Mucosa of descending colon (tissue), 3 donors: ENCODE measurements at regions not wholly inside any gene's neighbourhood (a gene's known extent, or its start where the extent isn't known, plus 50 kb on each side); places are given as distances from the start of the nearest gene placed in this dataset.

ENCODE experiments used
- ATAC-seq: fragments of 200-7000 bp; cut with Tn5 transposase; one replicate; pipeline ENCODE4 v1.9.1; 2020; ENCODE audit warnings: mild to moderate bottlenecking, moderate library complexity
- DNase-seq, 3 donors: peaks; one replicate each; pipeline ENCODE4 v3.0.0-alpha.2; 2020
- H3K36me3 ChIP-seq: fragments of 200-600 bp; one replicate; pipeline ENCODE4 v1.8.0; 2021; ENCODE audit warnings: low read depth, mild to moderate bottlenecking
- H3K4me1 ChIP-seq: fragments of 200-600 bp; one replicate; pipeline ENCODE4 v1.8.0; 2021; ENCODE audit warnings: low read depth, mild to moderate bottlenecking
- H3K4me3 ChIP-seq: fragments of 200-600 bp; one replicate; pipeline ENCODE4 v1.8.0; 2021; ENCODE audit warnings: mild to moderate bottlenecking
- H3K9me3 ChIP-seq: fragments of 200-600 bp; one replicate; pipeline ENCODE4 v1.8.0; 2021; ENCODE audit warnings: mild to moderate bottlenecking
- CTCF ChIP-seq: fragments of 200-600 bp; IDR thresholded peaks from one replicate; pipeline ENCODE4 v1.8.0; 2022; ENCODE audit warnings: antibody characterized with exemption, mild to moderate bottlenecking
- intact Hi-C, 2 donors: fragments of 100-400 bp; cut with DNase I in 1 of 2; cut with micrococcal nuclease in 1 of 2; formaldehyde crosslinking; loops; one replicate each; pipeline versions ENCODE4 v1.11.0 to v1.11.1; 2022; cut with DNase I, micrococcal nuclease
- donor health status: DM: no; HTN: no; CAD: no; lungs with moderate emphysema.
- donor health status: DM: no; HTN: no; CAD: no.
- donor health status: DM: no; HTN: yes; CAD: no.

- no peak for ATAC-seq
- no peak for TF ChIP-seq CTCF
- intact Hi-C loops, result no loop called here
- no peaks in the 10 kb centered on the region for H3K36me3 ChIP-seq
- H3K9me3 ChIP-seq, result no peaks in the 10 kb centered on the region
- peaks cover 8% of the 10 kb centered on the region for H3K4me1 ChIP-seq
- DNase-seq, result no peak
- H3K4me3 ChIP-seq, result no peak overlapping the region
These were observed 121.6 kb upstream of the KCNG1 start for GRCh38 chr20:51144476-51144875.

- TF ChIP-seq CTCF, result no peak
- intact Hi-C loops, result no loop called here
- Histone ChIP-seq H3K4me1 (peaks cover 8% of the 10 kb centered on the region), H3K9me3 (no peaks in the 10 kb centered on the region), H3K4me3 (no peak overlapping the region), H3K36me3 (no peaks in the 10 kb centered on the region)
- no peak for ATAC-seq
- no peak for DNase-seq
These were observed 120.7 kb upstream of the KCNG1 start for GRCh38 chr20:51143652-51144051.

- DNase-seq (peak in 1 of 3 donors; percentile 55), ATAC-seq (peak; percentile 76)
- Histone ChIP-seq H3K9me3 (no peaks in the 10 kb centered on the region), H3K4me1 (peaks cover 8% of the 10 kb centered on the region), H3K36me3 (no peaks in the 10 kb centered on the region), H3K4me3 (no peak overlapping the region)
- TF ChIP-seq CTCF, result no peak
- intact Hi-C loops, result no loop called here
These were observed 119.5 kb upstream of the KCNG1 start for GRCh38 chr20:51142448-51142847.

GRCh38 chr20:51140671-51141070, 117.8 kb upstream of the KCNG1 start:
- no peak for DNase-seq
- intact Hi-C loops, result no loop called here
- TF ChIP-seq CTCF, result no peak
- no peaks in the 10 kb centered on the region for H3K36me3 ChIP-seq
- ATAC-seq, result no peak
- no peak overlapping the region for H3K4me3 ChIP-seq
- no peaks in the 10 kb centered on the region for H3K9me3 ChIP-seq
- peaks cover 11% of the 10 kb centered on the region for H3K4me1 ChIP-seq

GRCh38 chr20:51139891-51140290, 117.0 kb upstream of the KCNG1 start:
- H3K4me3 ChIP-seq, result no peak overlapping the region
- H3K9me3 ChIP-seq, result no peaks in the 10 kb centered on the region
- ATAC-seq, result no peak
- intact Hi-C loops, result no loop called here
- no peaks in the 10 kb centered on the region for H3K36me3 ChIP-seq
- no peak for TF ChIP-seq CTCF
- DNase-seq, result no peak
- peaks cover 19% of the 10 kb centered on the region for H3K4me1 ChIP-seq

- intact Hi-C loops, result no loop called here
- DNase-seq, result no peak
- no peak for ATAC-seq
These were observed 115.7 kb upstream of the KCNG1 start for GRCh38 chr20:51138576-51138975.

More at GRCh38 chr20:51138576-51138975, 115.7 kb upstream of the KCNG1 start:
- Histone ChIP-seq H3K36me3 (no peaks in the 10 kb centered on the region), H3K4me3 (no peak overlapping the region), H3K9me3 (no peaks in the 10 kb centered on the region), H3K4me1 (peaks cover 21% of the 10 kb centered on the region)
- no peak for TF ChIP-seq CTCF
